ENCODE measurements at regions not wholly inside any gene's neighbourhood (a gene's known extent, or its start where the extent isn't known, plus 50 kb on each side); places are given as distances from the start of the nearest gene placed in this dataset.

- no peak for TF ChIP-seq POLR2A (IDR thresholded peaks at IDR 0.05; ENCODE audit: low read length)
- no peak for TF ChIP-seq GATA1 (IDR thresholded peaks at IDR 0.05; ENCODE audit: low read depth, low read length)
Measured at GRCh38 chr5:93246090-93246855, 334.7 kb downstream of the NR2F1-AS1 start.
